ENCODE measurements at regions not wholly inside any gene's neighbourhood (a gene's known extent, or its start where the extent isn't known, plus 50 kb on each side); places are given as distances from the start of the nearest gene placed in this dataset.

DNA sequence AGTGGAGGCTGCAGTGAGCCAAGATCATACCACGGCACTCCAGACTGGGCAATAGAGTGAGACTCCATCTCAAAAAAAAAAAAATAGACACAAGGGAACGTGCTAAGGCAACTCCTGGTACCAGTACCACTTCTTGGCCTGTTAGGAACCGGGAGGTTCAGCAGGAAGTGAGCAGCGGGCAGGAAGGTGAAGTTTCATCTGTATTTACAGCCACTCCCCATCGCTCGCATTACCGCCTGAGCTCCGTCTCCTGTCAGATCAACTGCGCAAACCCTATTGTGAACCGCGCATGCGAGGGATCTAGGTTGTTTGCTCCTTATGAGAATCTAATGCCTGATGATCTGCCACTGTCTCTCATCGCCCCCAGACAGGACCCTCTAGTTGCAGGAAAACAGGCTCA is 69.9 kb upstream of the FOXK1 start:
- no peak for DNase-seq (ENCODE audit: low read depth in 1 of 2, low spot score in 1 of 2)

DNA sequence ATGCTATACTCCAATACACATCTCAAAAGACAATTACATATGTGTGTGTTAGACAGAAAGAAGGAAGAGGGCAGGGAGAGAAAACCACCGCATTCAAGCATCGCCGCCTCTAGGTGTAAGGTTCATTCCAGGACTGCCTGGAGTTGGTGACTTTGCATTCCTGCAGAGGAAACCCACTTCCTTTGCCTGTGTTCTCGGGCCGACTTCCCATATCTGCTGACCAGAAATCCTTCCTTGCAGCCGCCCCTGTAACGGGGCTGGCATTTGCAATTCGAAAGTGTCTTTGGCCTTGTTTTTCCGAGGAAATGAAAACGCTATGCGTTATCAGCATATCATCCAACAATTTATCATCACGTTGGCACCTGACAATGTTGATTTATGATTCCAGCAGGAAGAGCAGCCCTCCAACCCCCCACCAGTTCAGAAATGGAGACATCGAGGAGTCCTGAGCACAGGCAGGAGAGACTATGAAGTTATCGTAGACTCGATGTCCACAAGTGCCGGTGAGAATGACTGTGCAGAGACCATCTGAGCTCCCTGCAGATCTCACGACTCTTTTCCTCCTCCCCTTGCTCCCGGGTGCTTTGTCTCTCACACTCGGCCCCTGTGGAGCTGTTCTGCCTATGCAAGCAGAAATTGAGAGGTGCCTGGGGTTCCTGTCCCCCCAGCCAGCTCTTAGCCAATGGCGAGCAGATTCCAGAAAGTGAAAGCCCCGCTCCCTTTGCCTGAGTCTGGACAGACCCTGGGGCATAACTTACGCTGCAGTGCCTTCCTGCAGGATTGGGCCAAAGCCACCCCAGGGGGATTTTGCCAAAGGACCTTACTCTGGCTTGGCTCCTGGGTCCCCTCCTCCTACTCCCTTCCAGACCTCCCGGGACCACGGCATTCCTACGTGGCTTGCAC is 68.9 kb upstream of the FOXK1 start:
- no peak for DNase-seq (ENCODE audit: low read depth in 1 of 2, low spot score in 1 of 2)

DNA sequence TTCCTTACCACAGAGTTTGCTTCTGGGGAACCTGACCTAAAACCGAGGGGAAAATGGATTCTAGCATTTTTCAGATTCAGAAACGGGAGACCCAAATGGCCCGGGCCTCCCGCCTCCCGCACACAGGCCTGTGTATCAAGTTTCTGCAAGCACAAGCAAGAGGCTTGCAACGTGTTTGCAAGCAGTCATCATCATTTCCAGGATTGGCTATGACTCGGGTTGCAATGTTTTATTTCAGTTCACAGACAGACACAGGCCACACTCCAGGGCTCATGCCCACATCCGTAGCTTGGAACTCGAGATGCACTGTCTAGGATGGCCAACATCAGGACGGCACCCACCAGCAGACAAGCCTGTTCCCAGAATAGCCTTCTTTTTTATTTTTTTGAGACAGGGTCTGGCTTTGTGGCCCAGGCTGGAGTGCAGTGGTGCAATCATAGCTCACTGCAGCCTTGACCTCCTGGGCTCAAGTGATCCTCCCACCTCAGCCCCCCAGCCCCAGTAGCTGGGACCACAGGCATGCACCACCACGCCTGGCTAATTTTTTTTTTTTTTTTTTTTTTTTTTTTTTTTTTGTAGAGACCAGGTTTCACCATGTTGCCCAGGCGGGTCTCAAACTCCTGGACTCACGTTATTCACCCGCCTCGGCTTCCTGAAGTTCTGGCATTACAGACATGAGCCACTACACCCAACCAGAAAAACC is 68.1 kb upstream of the FOXK1 start:
- no peak for DNase-seq (ENCODE audit: low read depth in 1 of 2, low spot score in 1 of 2)

DNA sequence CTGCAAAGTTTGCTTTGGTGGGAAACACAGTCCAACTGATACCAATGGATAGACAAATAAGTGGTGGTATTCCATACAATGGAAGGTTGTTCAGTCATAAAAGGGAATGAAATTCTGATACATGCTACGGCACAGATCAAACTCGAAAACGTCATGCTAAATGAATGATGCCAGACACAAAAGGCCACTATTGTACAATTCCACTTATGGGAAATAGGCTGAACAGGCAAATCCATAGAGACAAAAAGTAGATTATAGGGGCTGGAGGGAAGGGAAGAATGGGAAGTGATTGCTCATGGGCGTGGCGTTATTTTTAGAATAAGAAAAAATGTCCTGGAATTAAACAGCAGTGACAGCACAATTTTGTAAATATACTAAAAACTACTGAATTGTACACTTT is 66.0 kb upstream of the FOXK1 start:
- no peak for DNase-seq (ENCODE audit: low read depth in 1 of 2, low spot score in 1 of 2)

DNA sequence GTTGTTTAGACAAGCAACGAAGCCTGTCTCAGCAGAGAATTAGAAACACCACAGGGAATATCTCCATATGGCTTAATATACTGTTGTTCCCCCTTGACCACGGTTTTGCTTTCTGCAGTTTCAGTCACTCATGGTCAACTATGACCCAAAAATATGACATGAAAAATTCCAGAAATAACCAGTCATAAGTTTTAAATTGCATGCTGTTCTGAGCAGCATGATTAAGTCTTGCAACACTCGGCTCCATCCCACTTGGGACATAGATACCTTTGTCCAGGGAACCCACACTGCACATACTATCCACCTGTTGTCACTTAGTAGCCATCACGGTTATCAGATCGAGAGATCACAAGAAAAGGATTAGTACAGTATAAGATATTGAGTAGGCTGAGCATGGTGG is 60.7 kb upstream of the FOXK1 start:
- DNase-seq (ENCODE audit: low read depth in 1 of 2, low spot score in 1 of 2): no peak

DNA sequence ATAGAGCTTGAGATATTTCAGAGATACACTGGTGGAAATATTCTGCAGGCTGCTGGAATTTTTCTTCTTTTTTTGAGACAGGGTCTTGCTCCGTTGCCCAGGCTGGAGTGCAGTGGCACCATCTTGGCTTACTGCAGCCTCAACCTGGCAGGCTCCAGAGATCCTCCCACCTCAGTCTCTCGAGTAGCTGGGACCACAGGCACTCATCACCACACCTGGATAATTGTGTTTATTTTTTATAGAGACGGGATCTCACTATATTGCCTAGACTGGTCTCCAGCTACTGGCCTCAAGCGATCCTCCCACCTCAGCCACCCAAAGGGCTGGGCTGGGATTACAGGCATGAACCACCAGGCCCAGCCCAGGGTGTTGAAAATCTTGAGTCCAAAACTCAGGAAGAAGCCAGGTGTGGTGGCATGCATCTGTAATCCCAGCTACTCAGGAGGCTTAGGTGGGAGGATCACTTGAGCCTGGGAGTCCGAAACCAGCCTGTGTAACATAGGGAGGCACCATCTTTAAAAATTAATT is 55.7 kb upstream of the FOXK1 start:
- no peak for DNase-seq (ENCODE audit: low read depth in 1 of 2, low spot score in 1 of 2)

DNA sequence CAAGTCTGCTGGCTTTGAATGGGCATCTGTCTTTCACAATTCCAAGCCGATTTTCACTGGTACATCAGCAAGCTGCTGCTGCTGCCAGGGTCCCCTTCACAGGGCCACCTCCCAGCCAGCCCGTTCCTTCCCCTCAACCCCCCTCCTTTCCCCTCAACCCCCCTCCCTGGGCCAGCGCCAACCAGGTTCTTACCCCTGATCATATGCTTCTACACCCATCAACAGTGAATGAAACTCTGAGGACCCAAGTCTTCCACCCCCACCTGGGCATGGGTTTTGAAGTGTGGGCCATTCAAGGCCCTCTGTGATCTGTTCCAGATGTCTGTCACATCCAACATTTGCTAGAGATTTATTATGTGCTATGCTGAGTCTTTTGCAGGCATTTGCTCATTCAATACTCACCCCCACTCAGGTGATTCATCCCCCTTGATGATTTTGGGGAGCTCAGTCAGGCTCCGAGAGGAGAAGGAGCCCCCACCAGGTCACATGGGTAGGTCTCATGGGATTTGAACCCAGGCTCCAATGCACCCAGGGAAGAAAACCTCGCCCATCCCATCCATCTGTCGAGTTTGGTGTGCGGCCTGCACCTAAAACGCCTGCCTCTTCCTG is 52.7 kb upstream of the FOXK1 start:
- DNase-seq (ENCODE audit: low read depth in 1 of 2, low spot score in 1 of 2): no peak

DNA sequence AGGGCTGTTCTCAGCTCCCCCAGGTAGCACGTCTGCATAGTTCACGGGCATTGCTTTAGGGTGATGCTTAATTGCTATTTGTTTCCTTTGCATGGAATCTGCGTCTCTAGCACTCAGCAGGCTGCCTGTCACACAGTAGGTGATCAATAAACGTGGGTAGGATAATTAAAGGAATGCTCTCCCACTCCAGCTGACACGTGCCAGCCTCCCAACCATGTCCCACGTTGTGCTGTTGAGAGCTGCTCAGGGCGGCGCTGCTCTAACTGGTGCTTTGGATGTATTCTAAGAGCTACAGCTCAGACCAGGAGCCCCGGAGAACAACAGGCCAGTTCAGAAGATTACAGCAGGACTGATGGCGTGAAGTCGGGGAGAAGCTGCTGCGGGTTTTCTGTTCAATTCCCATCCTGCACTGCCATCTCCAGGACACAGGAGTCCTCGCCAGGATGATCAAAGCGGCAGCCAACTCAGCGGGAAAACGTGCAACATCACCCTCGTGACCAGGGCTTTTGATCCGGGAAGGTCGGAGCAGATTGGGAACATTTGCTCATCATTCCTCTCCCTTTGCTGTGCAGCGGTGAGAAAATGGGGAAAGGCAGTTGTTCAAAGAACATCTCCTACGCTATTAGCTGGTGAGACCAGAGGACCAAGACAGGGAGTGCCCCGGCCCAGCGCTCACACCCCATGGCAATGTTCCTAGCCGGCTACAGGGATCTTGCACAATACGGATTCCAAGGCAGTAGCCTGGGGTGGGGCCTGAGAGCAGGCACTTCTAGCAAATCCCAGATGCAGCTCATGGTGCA is 50.5 kb upstream of the FOXK1 start:
- DNase-seq (ENCODE audit: low read depth in 1 of 2, low spot score in 1 of 2): no peak
